ENCODE measurements at regions not wholly inside any gene's neighbourhood (a gene's known extent, or its start where the extent isn't known, plus 50 kb on each side); places are given as distances from the start of the nearest gene placed in this dataset.
"Not testable (repeated sequence)": the region's sequence is repeated elsewhere in the genome, so short reads cannot be mapped to it uniquely, and the experiment has no call there.

- TF ChIP-seq CTCF (conservative IDR thresholded peaks at IDR 0.05 in 1 of 2, IDR thresholded peaks at IDR 0.05 in 1 of 2; ENCODE audit: extremely low read depth in 1 of 2, insufficient read depth in 1 of 2, low read depth in 1 of 2, low read length in 2 of 2); EZH2 (IDR thresholded peaks at IDR 0.05; ENCODE audit: borderline replicate concordance, low read length): not testable (repeated sequence)
These were observed 288.9 kb downstream of the ANAPC1 start for GRCh38 chr2:111595072-111595471.

Measured in mammary epithelial cell (primary cell).